BJ (cell line): ENCODE measurements at regions not wholly inside any gene's neighbourhood (a gene's known extent, or its start where the extent isn't known, plus 50 kb on each side); places are given as distances from the start of the nearest gene placed in this dataset.
"Not testable (repeated sequence)": the region's sequence is repeated elsewhere in the genome, so short reads cannot be mapped to it uniquely, and the experiment has no call there.

Experiments
- CTCF ChIA-PET: fragments of 350-600 bp; formaldehyde crosslinking; extraction: SDS; loops from one replicate; lab custom pipeline; 2021; ENCODE audit warnings: antibody characterized with exemption, inconsistent platforms; lab: Yijun Ruan, JAX
- POLR2A ChIA-PET: fragments of 300-600 bp; sonication (Branson Sonifier 250); formaldehyde crosslinking; extraction: SDS; loops from one replicate; lab custom pipeline; 2021; ENCODE audit warnings: antibody characterized with exemption; lab: Charles Lee
- DNase-seq: peaks from one replicate; pipeline ENCODE4 v3.0.0-alpha.2; 2011; ENCODE audit warnings: low read depth
- H3K27me3 ChIP-seq: 2 replicates; pipeline ENCODE4 v1.6.0; 2011; ENCODE audit warnings: low read length; ENCODE audit not compliant: control insufficient read depth, insufficient read depth
- H3K36me3 ChIP-seq: 2 replicates; pipeline ENCODE4 v1.5.1; 2011; ENCODE audit warnings: low read length; ENCODE audit not compliant: control insufficient read depth, insufficient read depth
- H3K4me3 ChIP-seq: 2 replicates; pipeline ENCODE4 v1.5.1; 2011; ENCODE audit warnings: low read depth, mild to moderate bottlenecking, control low read depth, low read length
- CTCF ChIP-seq: IDR thresholded peaks from 2 replicates; pipeline ENCODE4 v1.5.1; 2011; ENCODE audit warnings: low read depth, mild to moderate bottlenecking, control low read depth, inconsistent platforms, low read length, moderate library complexity; ENCODE audit not compliant: insufficient read depth

- CTCF ChIA-PET = no interaction called here
- Histone ChIP-seq H3K27me3 (no peaks in the 10 kb centered on the region), H3K36me3 (no peaks in the 10 kb centered on the region), H3K4me3 (no peak overlapping the region)
- no peak for TF ChIP-seq CTCF
- no peak for DNase-seq
- POLR2A ChIA-PET = no interaction called here
Observed at GRCh38 chr9:90156318-90156717, 486.3 kb downstream of the DIRAS2 start.

- ChIA-PET CTCF (no interaction called here), POLR2A (no interaction called here)
- no peaks in the 10 kb centered on the region for H3K36me3 ChIP-seq
- no peak overlapping the region for H3K4me3 ChIP-seq
- H3K27me3 ChIP-seq = no peaks in the 10 kb centered on the region
- DNase-seq = no peak
- TF ChIP-seq CTCF = no peak
Observed at GRCh38 chr9:90162326-90162725, 480.3 kb downstream of the DIRAS2 start.

- H3K27me3 ChIP-seq = no peaks in the 10 kb centered on the region
- DNase-seq = no peak
- TF ChIP-seq CTCF = no peak
- H3K4me3 ChIP-seq = no peak overlapping the region
- ChIA-PET CTCF (no interaction called here), POLR2A (no interaction called here)
- H3K36me3 ChIP-seq = no peaks in the 10 kb centered on the region
Observed at GRCh38 chr9:90162819-90163218, 479.8 kb downstream of the DIRAS2 start.

- no peaks in the 10 kb centered on the region for H3K27me3 ChIP-seq
- POLR2A ChIA-PET = no interaction called here
- CTCF ChIA-PET = no interaction called here
- DNase-seq = no peak
- no peaks in the 10 kb centered on the region for H3K36me3 ChIP-seq
- no peak overlapping the region for H3K4me3 ChIP-seq
- no peak for TF ChIP-seq CTCF
Observed at GRCh38 chr9:90165281-90165680, 477.3 kb downstream of the DIRAS2 start.

- H3K27me3 ChIP-seq, H3K4me3 ChIP-seq, CTCF ChIA-PET, H3K36me3 ChIP-seq, DNase-seq, POLR2A ChIA-PET: not testable (repeated sequence)
Observed at GRCh38 chr9:90166374-90166773, 476.2 kb downstream of the DIRAS2 start.

- no peak for TF ChIP-seq CTCF
- no peak overlapping the region for H3K4me3 ChIP-seq
- ChIA-PET CTCF (no interaction called here), POLR2A (no interaction called here)
- H3K27me3 ChIP-seq = no peaks in the 10 kb centered on the region
- H3K36me3 ChIP-seq = no peaks in the 10 kb centered on the region
- no peak for DNase-seq
Observed at GRCh38 chr9:90167914-90168313, 474.7 kb downstream of the DIRAS2 start.
